ENCODE measurements at regions not wholly inside any gene's neighbourhood (a gene's known extent, or its start where the extent isn't known, plus 50 kb on each side); places are given as distances from the start of the nearest gene placed in this dataset.

DNA sequence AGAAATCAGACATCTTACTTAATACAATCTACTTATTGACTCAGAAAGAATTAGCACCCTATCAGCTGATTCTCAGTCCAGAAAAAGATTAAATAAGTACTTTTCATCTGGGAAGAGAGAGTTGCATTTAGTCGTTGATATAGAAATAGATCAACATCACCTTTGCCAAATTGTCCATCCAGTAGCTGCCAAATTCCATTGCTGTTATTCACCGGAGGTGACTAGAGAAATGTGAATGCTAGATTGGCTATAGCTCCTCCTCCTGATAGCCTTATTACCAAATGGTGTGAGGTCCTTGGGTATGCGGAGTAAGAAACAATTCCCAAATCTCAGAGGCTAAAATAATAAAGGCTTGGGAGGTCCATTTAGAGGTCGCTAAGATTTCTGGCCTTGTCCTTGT is 723.3 kb upstream of the FLRT2 start:
- Histone ChIP-seq H3K36me3 (ENCODE audit: control insufficient read depth, insufficient read depth, low read length) (no peaks in the 10 kb centered on the region), H3K27me3 (ENCODE audit: control insufficient read depth, insufficient read depth, low read length) (no peaks in the 10 kb centered on the region), H2AFZ (no peak overlapping the region), H3K9ac (no peak overlapping the region), H3K4me1 (no peaks in the 10 kb centered on the region), H3K79me2 (no peaks in the 10 kb centered on the region), H3K4me2 (ENCODE audit: low read length) (no peak overlapping the region), H3K4me3 (ENCODE audit: low read depth, low read length) (no peak overlapping the region), H3K27ac (no peak overlapping the region), H3K9me3 (ENCODE audit: control insufficient read depth, low read length) (no peaks in the 10 kb centered on the region)
- no peak for TF ChIP-seq CTCF (IDR thresholded peaks at IDR 0.05)

- no peak overlapping the region for H3K27ac ChIP-seq
These were observed 722.3 kb upstream of the FLRT2 start for GRCh38 chr14:84807673-84808072.

DNA sequence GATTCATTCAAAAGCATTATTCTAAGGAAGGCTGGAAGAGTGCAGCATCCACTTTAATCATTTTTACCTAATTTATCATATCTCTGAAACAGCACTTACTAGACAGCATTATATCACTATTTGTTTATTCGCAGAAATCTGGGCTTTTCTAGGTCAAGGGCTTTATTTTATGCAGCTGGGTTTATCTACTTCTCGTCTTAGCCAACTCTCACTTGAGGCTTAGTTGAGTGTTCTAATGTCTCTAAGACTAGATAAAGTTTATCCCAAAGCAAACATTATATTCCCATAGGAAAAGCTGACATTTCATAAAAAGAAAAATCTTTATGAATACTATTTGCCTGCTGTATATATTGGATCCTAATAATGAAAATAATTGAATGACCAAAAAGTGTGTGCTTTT is 720.8 kb upstream of the FLRT2 start:
- Histone ChIP-seq H3K79me2 (no peaks in the 10 kb centered on the region), H3K9ac (no peak overlapping the region), H3K27me3 (ENCODE audit: control insufficient read depth, insufficient read depth, low read length) (no peaks in the 10 kb centered on the region), H3K36me3 (ENCODE audit: control insufficient read depth, insufficient read depth, low read length) (no peaks in the 10 kb centered on the region), H3K4me2 (ENCODE audit: low read length) (no peak overlapping the region), H3K9me3 (ENCODE audit: control insufficient read depth, low read length) (no peaks in the 10 kb centered on the region), H3K27ac (no peak overlapping the region), H3K4me3 (ENCODE audit: low read depth, low read length) (no peak overlapping the region), H2AFZ (no peak overlapping the region), H3K4me1 (no peaks in the 10 kb centered on the region)
- TF ChIP-seq CTCF (IDR thresholded peaks at IDR 0.05), result no peak

More at GRCh38 chr14:84807673-84808072, 722.3 kb upstream of the FLRT2 start:
- no peak overlapping the region for H3K4me2 ChIP-seq (ENCODE audit: low read length)
- no peak for TF ChIP-seq CTCF (IDR thresholded peaks at IDR 0.05)
- H3K36me3 ChIP-seq (ENCODE audit: control insufficient read depth, insufficient read depth, low read length), result no peaks in the 10 kb centered on the region
- H3K9me3 ChIP-seq (ENCODE audit: control insufficient read depth, low read length), result no peaks in the 10 kb centered on the region
- H3K4me3 ChIP-seq (ENCODE audit: low read depth, low read length), result no peak overlapping the region
- H3K27me3 ChIP-seq (ENCODE audit: control insufficient read depth, insufficient read depth, low read length), result no peaks in the 10 kb centered on the region
- no peaks in the 10 kb centered on the region for H3K79me2 ChIP-seq
- H3K9ac ChIP-seq, result no peak overlapping the region
- no peak overlapping the region for H2AFZ ChIP-seq
- no peaks in the 10 kb centered on the region for H3K4me1 ChIP-seq

- no peaks in the 10 kb centered on the region for H3K79me2 ChIP-seq
- no peak overlapping the region for H2AFZ ChIP-seq
- H3K4me1 ChIP-seq, result no peaks in the 10 kb centered on the region
- H3K4me2 ChIP-seq (ENCODE audit: low read length), result no peak overlapping the region
- no peaks in the 10 kb centered on the region for H3K9me3 ChIP-seq (ENCODE audit: control insufficient read depth, low read length)
- H3K27ac ChIP-seq, result no peak overlapping the region
- H3K27me3 ChIP-seq (ENCODE audit: control insufficient read depth, insufficient read depth, low read length), result no peaks in the 10 kb centered on the region
- H3K36me3 ChIP-seq (ENCODE audit: control insufficient read depth, insufficient read depth, low read length), result no peaks in the 10 kb centered on the region
- H3K4me3 ChIP-seq (ENCODE audit: low read depth, low read length), result no peak overlapping the region
- H3K9ac ChIP-seq, result no peak overlapping the region
- no peak for TF ChIP-seq CTCF (IDR thresholded peaks at IDR 0.05)
These were observed 715.6 kb upstream of the FLRT2 start for GRCh38 chr14:84814391-84814790.

DNA sequence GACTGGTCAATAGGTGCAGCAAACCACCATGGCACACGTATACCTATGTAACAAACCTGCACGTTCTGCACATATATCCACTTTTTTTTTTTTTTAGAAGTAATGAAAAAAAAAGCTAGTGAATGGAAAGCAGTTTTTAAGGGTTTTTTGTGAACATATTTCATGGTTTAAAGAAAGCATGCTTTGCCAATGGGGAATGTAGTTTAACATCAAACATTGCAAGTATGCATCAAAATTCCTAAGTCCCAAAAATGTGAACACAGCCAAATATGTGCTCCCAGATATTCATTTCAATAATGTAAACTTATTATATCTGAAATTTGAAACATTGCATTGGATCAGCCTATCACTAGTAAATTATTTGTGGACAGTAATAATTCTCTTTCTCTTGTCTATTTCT is 710.4 kb upstream of the FLRT2 start:
- no peaks in the 10 kb centered on the region for H3K36me3 ChIP-seq (ENCODE audit: control insufficient read depth, insufficient read depth, low read length)
- no peaks in the 10 kb centered on the region for H3K9me3 ChIP-seq (ENCODE audit: control insufficient read depth, low read length)
- no peak overlapping the region for H3K4me3 ChIP-seq (ENCODE audit: low read depth, low read length)
- H3K27me3 ChIP-seq (ENCODE audit: control insufficient read depth, insufficient read depth, low read length), result no peaks in the 10 kb centered on the region
- H3K79me2 ChIP-seq, result no peaks in the 10 kb centered on the region
- no peak overlapping the region for H3K4me2 ChIP-seq (ENCODE audit: low read length)
- no peak overlapping the region for H3K27ac ChIP-seq
- TF ChIP-seq CTCF (IDR thresholded peaks at IDR 0.05), result no peak
- H3K4me1 ChIP-seq, result no peaks in the 10 kb centered on the region
- no peak overlapping the region for H2AFZ ChIP-seq
- H3K9ac ChIP-seq, result no peak overlapping the region
